ENCODE measurements at regions not wholly inside any gene's neighbourhood (a gene's known extent, or its start where the extent isn't known, plus 50 kb on each side); places are given as distances from the start of the nearest gene placed in this dataset.

- TF ChIP-seq CTCF (IDR thresholded peaks at IDR 0.05; ENCODE audit: poor library complexity, severe bottlenecking) (no peak), TAF1 (IDR thresholded peaks at IDR 0.05; ENCODE audit: low read depth) (no peak), RAD21 (conservative IDR thresholded peaks at IDR 0.05) (no peak), EZH2 (IDR thresholded peaks at IDR 0.05; ENCODE audit: borderline replicate concordance, insufficient read depth, low read length, poor library complexity, severe bottlenecking) (no peak), EP300 (conservative IDR thresholded peaks at IDR 0.05; ENCODE audit: poor library complexity, severe bottlenecking) (no peak), REST (IDR thresholded peaks at IDR 0.05; ENCODE audit: borderline replicate concordance) (no peak)
These were observed 234.2 kb upstream of the DMAC1 start for GRCh38 chr9:8033794-8034193.
